K562 (cell line): ENCODE measurements at regions not wholly inside any gene's neighbourhood (a gene's known extent, or its start where the extent isn't known, plus 50 kb on each side); places are given as distances from the start of the nearest gene placed in this dataset.

Experiments used
- ATAC-seq: fragments of 200-7000 bp; cut with Tn5 transposase; 3 replicates; pipeline ENCODE4 v1.9.1; 2020; ENCODE audit warnings: moderate library complexity
- BruUV-seq: library from RNA; stranded (reverse); fragments of 400-500 nt; replicated peaks from 2 replicates; lab custom pipeline; 2021; lab: Mats Ljungman, UMichigan
- CTCF ChIA-PET: fragments of 300-600 bp; formaldehyde crosslinking; extraction: SDS; loops from one replicate; lab custom pipeline; 2021; ENCODE audit warnings: low intra/inter-chr PET ratio; lab: Yijun Ruan, JAX
- POLR2A ChIA-PET: fragments of 300-600, 350-650 bp; sonication (Branson Sonifier 250); formaldehyde crosslinking; extraction: SDS; loops from one replicate; lab custom pipeline; 2021; ENCODE audit warnings: antibody characterized with exemption, inconsistent platforms; lab: Yijun Ruan, JAX
- DNase-seq, 4 experiments: peaks; one replicate each; pipeline versions ENCODE4 v3.0.0 to v3.0.0-alpha.2; 2011 to 2018; ENCODE audit warnings: low spot score in 3 of 4, mixed read lengths in 3 of 4; ENCODE audit errors: extremely low read depth in 1 of 4
- FAIRE-seq: peaks from 2 replicates; lab custom pipeline; 2011; peaks lifted over from hg19 to GRCh38; lab: Jason Lieb, UNC
- H2AFZ ChIP-seq: 2 replicates; pipeline ENCODE4 v1.6.0; 2011; ENCODE audit warnings: low read depth, low read length, control low read depth, inconsistent platforms
- H3K27ac ChIP-seq: fragments of 200-600 bp; 3 replicates; pipeline ENCODE4 v1.8.0; 2011; ENCODE audit warnings: low read depth, mild to moderate bottlenecking, control low read depth, inconsistent platforms, low read length, moderate library complexity, mixed read lengths; ENCODE audit errors: extremely low read depth
- H3K27me3 ChIP-seq, 2 experiments: fragments of 300-600 bp in 1 of 2; 2 replicates in 1 of 2; 3 replicates in 1 of 2; pipeline versions ENCODE4 v1.6.0 to v1.8.0; 2011; ENCODE audit warnings: inconsistent platforms in 2 of 2, low read length in 2 of 2, mild to moderate bottlenecking in 1 of 2, mixed read lengths in 1 of 2, moderate library complexity in 1 of 2; ENCODE audit not compliant: control insufficient read depth in 2 of 2, insufficient read depth in 2 of 2
- H3K36me3 ChIP-seq: fragments of 300-600 bp; 3 replicates; pipeline ENCODE4 v1.8.0; 2011; ENCODE audit warnings: mild to moderate bottlenecking, low read length, inconsistent platforms; ENCODE audit not compliant: control insufficient read depth, insufficient read depth
- H3K4me1 ChIP-seq, 2 experiments: fragments of 200-600 bp in 1 of 2; replicated peaks in 1 of 2; 2 replicates in 1 of 2; 3 replicates in 1 of 2; pipeline versions ENCODE4 v1.5.1 to v1.8.0; 2011; ENCODE audit warnings: inconsistent platforms in 2 of 2, low read length in 2 of 2, mild to moderate bottlenecking in 1 of 2, mixed read lengths in 1 of 2, moderate library complexity in 1 of 2; ENCODE audit not compliant: control insufficient read depth in 2 of 2, insufficient read depth in 2 of 2
- H3K4me2 ChIP-seq: 2 replicates; pipeline ENCODE4 v1.6.1; 2011; ENCODE audit warnings: low read length, control low read depth, inconsistent platforms, mixed read lengths; ENCODE audit not compliant: insufficient read depth
- H3K4me3 ChIP-seq: fragments of 200-600 bp; sonication (generic), shearing (Covaris generic); 2 replicates; pipeline ENCODE4 v1.5.1; 2016; ENCODE audit warnings: control low read depth, inconsistent platforms
- H3K79me2 ChIP-seq: fragments of 200-600 bp; 3 replicates; pipeline ENCODE4 v1.8.0; 2011; ENCODE audit warnings: low read length, inconsistent platforms; ENCODE audit not compliant: control insufficient read depth, insufficient read depth
- H3K9ac ChIP-seq, 2 experiments: 2 replicates each; pipeline versions ENCODE4 v1.6.0 to v1.6.1; 2011; ENCODE audit warnings: low read depth in 2 of 2, low read length in 2 of 2, control low read depth in 1 of 2, inconsistent platforms in 1 of 2, mild to moderate bottlenecking in 1 of 2, mixed read lengths in 1 of 2; ENCODE audit not compliant: insufficient read depth in 1 of 2
- H3K9me1 ChIP-seq: one replicate; pipeline ENCODE4 v1.6.0; 2011; ENCODE audit warnings: inconsistent platforms, mild to moderate bottlenecking, low read length, moderate library complexity; ENCODE audit not compliant: control insufficient read depth, insufficient read depth
- H3K9me3 ChIP-seq: replicated peaks from 2 replicates; pipeline ENCODE4 v1.5.1; 2011; ENCODE audit warnings: low read depth, low read length, inconsistent platforms; ENCODE audit not compliant: control insufficient read depth, insufficient read depth
- H4K20me1 ChIP-seq: replicated peaks from 2 replicates; pipeline ENCODE4 v1.6.1; 2011; ENCODE audit warnings: low read length, inconsistent platforms, mixed read lengths; ENCODE audit not compliant: control insufficient read depth, insufficient read depth
- EWSR1 ChIP-seq: fragments of 450-650 bp; IDR thresholded peaks from 2 replicates; pipeline ENCODE4 v1.6.1; 2018; ENCODE audit warnings: borderline replicate concordance, mild to moderate bottlenecking, low read depth, moderate library complexity; ENCODE audit not compliant: partially characterized antibody
- HCFC1 ChIP-seq: IDR thresholded peaks from 2 replicates; pipeline ENCODE4 v1.6.1; 2012; ENCODE audit warnings: low read depth, low read length, improper control_type of control experiment
- HEY1 ChIP-seq: fragments of 250-450 bp; sonication (Bioruptor Pico); IDR thresholded peaks from 2 replicates; pipeline ENCODE4 v1.5.0; 2020; ENCODE audit warnings: mild to moderate bottlenecking, moderate library complexity, borderline replicate concordance
- POLR2B ChIP-seq: fragments of 450-650 bp; IDR thresholded peaks from 2 replicates; pipeline ENCODE4 v1.6.1; 2018; ENCODE audit warnings: low read depth; ENCODE audit not compliant: partially characterized antibody
- TAL1 ChIP-seq: fragments of 450-650 bp; IDR thresholded peaks from 2 replicates; pipeline ENCODE4 v1.6.1; 2016; ENCODE audit warnings: mild to moderate bottlenecking
- THAP7 ChIP-seq: fragments of 250-450 bp; sonication (Bioruptor Pico); IDR thresholded peaks from 2 replicates; pipeline ENCODE4 v1.5.0; 2021
- ZBTB34 ChIP-seq: fragments of 250-450 bp; sonication (Bioruptor Pico); IDR thresholded peaks from 2 replicates; pipeline ENCODE4 v1.8.0; 2021; ENCODE audit warnings: mild to moderate bottlenecking, moderate library complexity
- ZNF444 ChIP-seq: fragments of 250-450 bp; sonication (Bioruptor Pico); IDR thresholded peaks from 2 replicates; pipeline ENCODE4 v1.4.0; 2020; ENCODE audit warnings: mild to moderate bottlenecking, moderate library complexity
- ZNF668 ChIP-seq: fragments of 250-450 bp; sonication (Bioruptor Pico); IDR thresholded peaks from 2 replicates; pipeline ENCODE4 v1.8.0; 2022; ENCODE audit warnings: mild to moderate bottlenecking, inconsistent platforms
- in situ Hi-C: fragments of 300-500 bp; cut with MboI; formaldehyde crosslinking; loops from 4 replicates; pipeline ENCODE4 v1.15.0; 2018; ENCODE audit warnings: inconsistent platforms, mixed read lengths
- intact Hi-C: fragments of 100-400 bp; cut with micrococcal nuclease; formaldehyde crosslinking; loops from 2 replicates; pipeline ENCODE4 v1.14.2; 2022

- Histone ChIP-seq H3K27ac (no peak overlapping the region), H3K9ac (no peak overlapping the region), H3K4me2 (no peak overlapping the region)
- ATAC-seq = no peak
- no TSS peak for BruUV-seq
- POLR2A ChIA-PET = no interaction called here
- TF ChIP-seq ZNF668 (no peak), THAP7 (no peak), POLR2B (no peak), ZNF444 (CRISPR knock-in tag) (no peak), ZBTB34 (CRISPR knock-in tag) (no peak), TAL1 (no peak), EWSR1 (no peak), HEY1 (CRISPR knock-in tag) (no peak), HCFC1 (no peak)
- TF ChIP-seq, all 486 proteins: peak for 0
- Histone ChIP-seq H4K20me1 (no peaks in the 10 kb centered on the region), H2AFZ (no peak overlapping the region), H3K4me3 (no peak overlapping the region), H3K4me1 (no peaks in the 10 kb centered on the region), H3K9me1 (no peaks in the 10 kb centered on the region), H3K27me3 (no peaks in the 10 kb centered on the region), H3K79me2 (no peaks in the 10 kb centered on the region), H3K36me3 (no peaks in the 10 kb centered on the region), H3K9me3 (no peaks in the 10 kb centered on the region; the same call in 1 of the 2 replicates)
- in situ Hi-C loops (no loop called here), intact Hi-C loops (no loop called here)
- DNase-seq (no peak), FAIRE-seq (no peak)
- CTCF ChIA-PET = no interaction called here
These were observed 389.7 kb upstream of the NR3C2 start for GRCh38 chr4:148831945-148832344.
